ENCODE measurements at regions not wholly inside any gene's neighbourhood (a gene's known extent, or its start where the extent isn't known, plus 50 kb on each side); places are given as distances from the start of the nearest gene placed in this dataset.

DNA sequence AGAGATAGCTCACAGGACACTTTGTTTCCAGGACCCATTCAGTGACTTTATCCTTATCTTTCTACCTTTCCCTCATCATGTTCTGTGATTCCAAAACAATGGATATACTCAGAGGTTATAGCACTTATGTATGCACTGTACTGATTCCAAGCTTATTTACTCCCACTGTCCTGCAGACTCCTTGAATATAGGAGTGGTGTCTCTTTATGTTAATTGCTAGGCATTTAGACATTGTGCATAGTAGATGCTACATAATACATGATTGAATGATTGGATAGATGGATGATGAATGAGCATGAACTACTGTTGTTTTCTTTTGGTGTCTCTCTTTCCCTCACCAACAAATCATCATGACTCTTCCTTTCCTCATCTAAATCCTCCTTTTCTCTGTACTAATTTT is 279.1 kb upstream of the RAG2 start:
- in situ Hi-C loops (cut with MboI): no loop called here
- Histone ChIP-seq H4K20me1 (ENCODE audit: control insufficient read depth, insufficient read depth) (no peaks in the 10 kb centered on the region), H3K4me3 (no peak overlapping the region), H3K4me2 (ENCODE audit: control insufficient read depth, insufficient read depth) (no peak overlapping the region), H3K4me1 (ENCODE audit: control insufficient read depth, insufficient read depth, low read length) (no peaks in the 10 kb centered on the region), H3K27ac (ENCODE audit: control insufficient read depth, insufficient read depth) (no peak overlapping the region), H3K36me3 (ENCODE audit: control insufficient read depth in 2 of 2, insufficient read depth in 2 of 2, low read length in 1 of 2) (no peaks in the 10 kb centered on the region), H2AFZ (ENCODE audit: control insufficient read depth, low read depth, low read length) (no peak overlapping the region), H3K79me2 (ENCODE audit: control insufficient read depth, insufficient read depth, low read length) (no peaks in the 10 kb centered on the region), H3K9ac (ENCODE audit: control insufficient read depth, insufficient read depth, low read length) (no peak overlapping the region), H3K9me3 (replicated peaks; ENCODE audit: control insufficient read depth, insufficient read depth, low read length) (no peaks in the 10 kb centered on the region), H3K27me3 (replicated peaks in 1 of 2; ENCODE audit: control insufficient read depth in 2 of 2, insufficient read depth in 2 of 2, low read length in 1 of 2) (no peaks in the 10 kb centered on the region)
- ChIA-PET POLR2A (no interaction called here), CTCF (no interaction called here), SMC1A (ENCODE audit: uncharacterized antibody, unreplicated experiment) (no interaction called here), RAD21 (ENCODE audit: unreplicated experiment) (no interaction called here)
- TF ChIP-seq ZNF384 (IDR thresholded peaks at IDR 0.05; ENCODE audit: borderline replicate concordance, low read depth, low read length): no peak
- no peak for TF ChIP-seq CBFB (IDR thresholded peaks at IDR 0.05; ENCODE audit: low read depth)
- no peak for TF ChIP-seq HCFC1 (IDR thresholded peaks at IDR 0.05; ENCODE audit: low read length)
- no peak for TF ChIP-seq NR2C2 (IDR thresholded peaks at IDR 0.05; ENCODE audit: borderline replicate concordance, control insufficient read depth, insufficient read length, low read depth)
- TF ChIP-seq SP1 (IDR thresholded peaks at IDR 0.05; ENCODE audit: low read depth, low read length): no peak
- TF ChIP-seq, protein P1, sequence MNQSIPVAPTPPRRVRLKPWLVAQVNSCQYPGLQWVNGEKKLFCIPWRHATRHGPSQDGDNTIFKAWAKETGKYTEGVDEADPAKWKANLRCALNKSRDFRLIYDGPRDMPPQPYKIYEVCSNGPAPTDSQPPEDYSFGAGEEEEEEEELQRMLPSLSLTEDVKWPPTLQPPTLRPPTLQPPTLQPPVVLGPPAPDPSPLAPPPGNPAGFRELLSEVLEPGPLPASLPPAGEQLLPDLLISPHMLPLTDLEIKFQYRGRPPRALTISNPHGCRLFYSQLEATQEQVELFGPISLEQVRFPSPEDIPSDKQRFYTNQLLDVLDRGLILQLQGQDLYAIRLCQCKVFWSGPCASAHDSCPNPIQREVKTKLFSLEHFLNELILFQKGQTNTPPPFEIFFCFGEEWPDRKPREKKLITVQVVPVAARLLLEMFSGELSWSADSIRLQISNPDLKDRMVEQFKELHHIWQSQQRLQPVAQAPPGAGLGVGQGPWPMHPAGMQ (IDR thresholded peaks at IDR 0.05; ENCODE audit: borderline replicate concordance): no peak
- TF ChIP-seq, protein P2, sequence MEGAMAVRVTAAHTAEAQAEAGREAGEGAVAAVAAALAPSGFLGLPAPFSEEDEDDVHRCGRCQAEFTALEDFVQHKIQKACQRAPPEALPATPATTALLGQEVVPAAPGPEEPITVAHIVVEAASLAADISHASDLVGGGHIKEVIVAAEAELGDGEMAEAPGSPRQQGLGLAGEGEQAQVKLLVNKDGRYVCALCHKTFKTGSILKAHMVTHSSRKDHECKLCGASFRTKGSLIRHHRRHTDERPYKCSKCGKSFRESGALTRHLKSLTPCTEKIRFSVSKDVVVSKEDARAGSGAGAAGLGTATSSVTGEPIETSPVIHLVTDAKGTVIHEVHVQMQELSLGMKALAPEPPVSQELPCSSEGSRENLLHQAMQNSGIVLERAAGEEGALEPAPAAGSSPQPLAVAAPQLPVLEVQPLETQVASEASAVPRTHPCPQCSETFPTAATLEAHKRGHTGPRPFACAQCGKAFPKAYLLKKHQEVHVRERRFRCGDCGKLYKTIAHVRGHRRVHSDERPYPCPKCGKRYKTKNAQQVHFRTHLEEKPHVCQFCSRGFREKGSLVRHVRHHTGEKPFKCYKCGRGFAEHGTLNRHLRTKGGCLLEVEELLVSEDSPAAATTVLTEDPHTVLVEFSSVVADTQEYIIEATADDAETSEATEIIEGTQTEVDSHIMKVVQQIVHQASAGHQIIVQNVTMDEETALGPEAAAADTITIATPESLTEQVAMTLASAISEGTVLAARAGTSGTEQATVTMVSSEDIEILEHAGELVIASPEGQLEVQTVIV (IDR thresholded peaks at IDR 0.05; ENCODE audit: borderline replicate concordance, partially characterized antibody): no peak
- TF ChIP-seq REST (IDR thresholded peaks at IDR 0.05; ENCODE audit: low read depth, low read length): no peak
- TF ChIP-seq, protein P3, sequence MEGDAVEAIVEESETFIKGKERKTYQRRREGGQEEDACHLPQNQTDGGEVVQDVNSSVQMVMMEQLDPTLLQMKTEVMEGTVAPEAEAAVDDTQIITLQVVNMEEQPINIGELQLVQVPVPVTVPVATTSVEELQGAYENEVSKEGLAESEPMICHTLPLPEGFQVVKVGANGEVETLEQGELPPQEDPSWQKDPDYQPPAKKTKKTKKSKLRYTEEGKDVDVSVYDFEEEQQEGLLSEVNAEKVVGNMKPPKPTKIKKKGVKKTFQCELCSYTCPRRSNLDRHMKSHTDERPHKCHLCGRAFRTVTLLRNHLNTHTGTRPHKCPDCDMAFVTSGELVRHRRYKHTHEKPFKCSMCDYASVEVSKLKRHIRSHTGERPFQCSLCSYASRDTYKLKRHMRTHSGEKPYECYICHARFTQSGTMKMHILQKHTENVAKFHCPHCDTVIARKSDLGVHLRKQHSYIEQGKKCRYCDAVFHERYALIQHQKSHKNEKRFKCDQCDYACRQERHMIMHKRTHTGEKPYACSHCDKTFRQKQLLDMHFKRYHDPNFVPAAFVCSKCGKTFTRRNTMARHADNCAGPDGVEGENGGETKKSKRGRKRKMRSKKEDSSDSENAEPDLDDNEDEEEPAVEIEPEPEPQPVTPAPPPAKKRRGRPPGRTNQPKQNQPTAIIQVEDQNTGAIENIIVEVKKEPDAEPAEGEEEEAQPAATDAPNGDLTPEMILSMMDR (IDR thresholded peaks at IDR 0.05 in 2 of 3, conservative IDR thresholded peaks at IDR 0.05 in 1 of 3; ENCODE audit: control insufficient read depth in 2 of 3, extremely low read depth in 1 of 3, insufficient read depth in 1 of 3, low read depth in 3 of 3, low read length in 3 of 3): no peak
- no peak for TF ChIP-seq RFX5 (IDR thresholded peaks at IDR 0.05; ENCODE audit: low read depth, low read length)
- TF ChIP-seq PAX5 (IDR thresholded peaks at IDR 0.05; ENCODE audit: borderline replicate concordance, low read depth, low read length): no peak
- TF ChIP-seq ZNF24 (IDR thresholded peaks at IDR 0.05): no peak
- TF ChIP-seq E2F4 (IDR thresholded peaks at IDR 0.05; ENCODE audit: low read depth, low read length): no peak
- TF ChIP-seq KLF5 (IDR thresholded peaks at IDR 0.05; ENCODE audit: partially characterized antibody): no peak
- TF ChIP-seq TAF1 (IDR thresholded peaks at IDR 0.05; ENCODE audit: borderline replicate concordance, low read depth, low read length): no peak
- no peak for TF ChIP-seq EGR1 (IDR thresholded peaks at IDR 0.05; ENCODE audit: borderline replicate concordance in 1 of 2, low read depth in 2 of 2, low read length in 2 of 2)
- BruUV-seq (replicated peaks): no TSS peak
- intact Hi-C loops (cut with micrococcal nuclease; ENCODE audit: unreplicated experiment): no loop called here
- FAIRE-seq (no peak), DNase-seq (ENCODE audit: low read depth, low spot score) (no peak), ATAC-seq (no peak)

All from GM12878 (cell line).